ENCODE measurements at regions not wholly inside any gene's neighbourhood (a gene's known extent, or its start where the extent isn't known, plus 50 kb on each side); places are given as distances from the start of the nearest gene placed in this dataset.

DNA sequence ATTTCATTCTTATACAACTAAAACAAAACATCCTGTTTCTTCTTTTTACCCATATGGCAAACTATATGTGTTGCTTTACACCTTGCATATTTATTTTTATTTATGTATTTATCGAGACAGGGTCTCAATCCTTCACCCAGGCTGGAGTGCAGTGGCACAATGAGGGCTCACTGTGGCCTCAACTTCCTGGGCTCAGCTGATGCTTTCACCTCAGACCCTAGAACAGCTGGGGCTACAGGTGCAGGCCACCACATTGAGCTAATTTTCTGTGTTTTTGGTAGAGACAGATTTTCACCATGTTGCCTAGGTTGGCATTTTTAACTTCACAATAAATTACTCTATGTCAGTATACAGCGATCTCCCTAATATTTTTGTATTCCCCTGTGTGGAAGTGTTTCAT lies 522.0 kb downstream of the MBD2 start:
- Histone ChIP-seq H3K36me3 (ENCODE audit: control insufficient read depth, insufficient read depth, low read length) (no peaks in the 10 kb centered on the region), H3K27me3 (ENCODE audit: control insufficient read depth, insufficient read depth, low read length) (no peaks in the 10 kb centered on the region), H4K20me1 (ENCODE audit: control insufficient read depth, extremely low read depth, insufficient read depth, low read length) (no peaks in the 10 kb centered on the region), H3K79me2 (ENCODE audit: control insufficient read depth, insufficient read depth, low read length) (no peaks in the 10 kb centered on the region), H3K4me1 (ENCODE audit: control insufficient read depth, extremely low read depth, insufficient read depth, low read length) (no peaks in the 10 kb centered on the region), H3K4me2 (ENCODE audit: extremely low read depth, insufficient read depth, low read length) (no peak overlapping the region), H3K4me3 (replicated peaks in 1 of 4; ENCODE audit: control extremely low read depth in 1 of 4, insufficient read depth in 1 of 4, low read depth in 3 of 4, low read length in 4 of 4) (no peak overlapping the region), H3K9me3 (ENCODE audit: control insufficient read depth, insufficient read depth, low read depth, low read length) (no peaks in the 10 kb centered on the region), H3K27ac (ENCODE audit: insufficient read depth, low read length) (no peak overlapping the region), H2AFZ (ENCODE audit: low read length) (no peak overlapping the region), H3K9ac (ENCODE audit: insufficient read depth, low read length) (no peak overlapping the region)
- TF ChIP-seq, protein P1, sequence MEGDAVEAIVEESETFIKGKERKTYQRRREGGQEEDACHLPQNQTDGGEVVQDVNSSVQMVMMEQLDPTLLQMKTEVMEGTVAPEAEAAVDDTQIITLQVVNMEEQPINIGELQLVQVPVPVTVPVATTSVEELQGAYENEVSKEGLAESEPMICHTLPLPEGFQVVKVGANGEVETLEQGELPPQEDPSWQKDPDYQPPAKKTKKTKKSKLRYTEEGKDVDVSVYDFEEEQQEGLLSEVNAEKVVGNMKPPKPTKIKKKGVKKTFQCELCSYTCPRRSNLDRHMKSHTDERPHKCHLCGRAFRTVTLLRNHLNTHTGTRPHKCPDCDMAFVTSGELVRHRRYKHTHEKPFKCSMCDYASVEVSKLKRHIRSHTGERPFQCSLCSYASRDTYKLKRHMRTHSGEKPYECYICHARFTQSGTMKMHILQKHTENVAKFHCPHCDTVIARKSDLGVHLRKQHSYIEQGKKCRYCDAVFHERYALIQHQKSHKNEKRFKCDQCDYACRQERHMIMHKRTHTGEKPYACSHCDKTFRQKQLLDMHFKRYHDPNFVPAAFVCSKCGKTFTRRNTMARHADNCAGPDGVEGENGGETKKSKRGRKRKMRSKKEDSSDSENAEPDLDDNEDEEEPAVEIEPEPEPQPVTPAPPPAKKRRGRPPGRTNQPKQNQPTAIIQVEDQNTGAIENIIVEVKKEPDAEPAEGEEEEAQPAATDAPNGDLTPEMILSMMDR (conservative IDR thresholded peaks at IDR 0.05 in 1 of 2, IDR thresholded peaks at IDR 0.05 in 1 of 2; ENCODE audit: low read depth in 1 of 2, low read length in 2 of 2) = no peak
- no peak for TF ChIP-seq EZH2 (IDR thresholded peaks at IDR 0.05; ENCODE audit: low read length, missing control alignments)
- DNase-seq (ENCODE audit: low read depth in 2 of 2) = no peak

DNA sequence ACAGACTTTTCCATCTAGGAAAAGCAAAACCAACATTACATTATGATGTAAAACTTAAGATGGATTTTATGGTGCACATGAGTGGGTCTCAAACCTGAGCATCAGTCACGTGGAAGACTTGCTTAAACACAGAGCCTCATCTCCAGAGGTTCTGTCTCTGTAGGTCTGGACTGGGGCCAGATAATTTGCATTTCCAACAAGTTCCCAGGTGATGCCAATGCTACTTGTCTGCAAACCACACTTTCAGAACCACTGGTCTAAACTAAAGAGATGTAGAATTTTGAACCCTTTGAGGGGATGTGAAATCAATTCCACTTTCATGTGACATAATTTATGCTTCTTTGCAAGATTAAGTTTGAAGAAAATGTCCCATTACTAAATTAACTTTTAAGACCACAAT lies 522.8 kb downstream of the MBD2 start:
- H2AFZ ChIP-seq (ENCODE audit: low read length) = no peak overlapping the region
- no peak overlapping the region for H3K9ac ChIP-seq (ENCODE audit: insufficient read depth, low read length)
- no peak for DNase-seq (ENCODE audit: low read depth in 2 of 2)
- H3K79me2 ChIP-seq (ENCODE audit: control insufficient read depth, insufficient read depth, low read length) = no peaks in the 10 kb centered on the region
- no peak for TF ChIP-seq EZH2 (IDR thresholded peaks at IDR 0.05; ENCODE audit: low read length, missing control alignments)
- TF ChIP-seq, protein P1 (conservative IDR thresholded peaks at IDR 0.05 in 1 of 2, IDR thresholded peaks at IDR 0.05 in 1 of 2; ENCODE audit: low read depth in 1 of 2, low read length in 2 of 2) = no peak
- H3K27me3 ChIP-seq (ENCODE audit: control insufficient read depth, insufficient read depth, low read length) = no peaks in the 10 kb centered on the region
- no peak overlapping the region for H3K27ac ChIP-seq (ENCODE audit: insufficient read depth, low read length)
- H3K36me3 ChIP-seq (ENCODE audit: control insufficient read depth, insufficient read depth, low read length) = no peaks in the 10 kb centered on the region
- no peaks in the 10 kb centered on the region for H3K9me3 ChIP-seq (ENCODE audit: control insufficient read depth, insufficient read depth, low read depth, low read length)
- H3K4me1 ChIP-seq (ENCODE audit: control insufficient read depth, extremely low read depth, insufficient read depth, low read length) = no peaks in the 10 kb centered on the region
- no peaks in the 10 kb centered on the region for H4K20me1 ChIP-seq (ENCODE audit: control insufficient read depth, extremely low read depth, insufficient read depth, low read length)
- no peak overlapping the region for H3K4me2 ChIP-seq (ENCODE audit: extremely low read depth, insufficient read depth, low read length)
- no peak overlapping the region for H3K4me3 ChIP-seq (replicated peaks in 1 of 4; ENCODE audit: control extremely low read depth in 1 of 4, insufficient read depth in 1 of 4, low read depth in 3 of 4, low read length in 4 of 4)

DNA sequence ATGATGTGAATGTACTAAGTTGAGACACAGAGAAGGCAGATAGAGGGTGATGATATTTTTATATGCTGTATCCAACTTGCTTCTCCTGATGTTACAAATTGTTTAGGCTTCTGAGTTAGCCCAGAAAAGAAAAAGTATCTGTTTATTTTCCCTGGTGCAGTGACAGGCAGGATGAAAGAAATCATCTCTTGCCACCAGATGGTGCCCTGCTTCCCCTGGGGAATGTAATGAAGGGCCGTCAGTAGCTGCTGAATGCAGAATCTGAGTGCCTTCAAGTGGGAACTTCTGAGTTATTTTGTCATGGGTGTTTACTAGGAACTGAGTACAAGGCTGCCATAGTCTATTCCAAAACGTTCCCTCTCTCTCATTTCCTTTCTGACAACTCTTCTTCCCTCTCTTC lies 525.6 kb downstream of the MBD2 start:
- Histone ChIP-seq H3K4me3 (replicated peaks in 1 of 4; ENCODE audit: control extremely low read depth in 1 of 4, insufficient read depth in 1 of 4, low read depth in 3 of 4, low read length in 4 of 4) (no peak overlapping the region), H2AFZ (ENCODE audit: low read length) (no peak overlapping the region), H3K9ac (ENCODE audit: insufficient read depth, low read length) (no peak overlapping the region), H3K4me1 (ENCODE audit: control insufficient read depth, extremely low read depth, insufficient read depth, low read length) (no peaks in the 10 kb centered on the region), H3K9me3 (ENCODE audit: control insufficient read depth, insufficient read depth, low read depth, low read length) (no peaks in the 10 kb centered on the region), H4K20me1 (ENCODE audit: control insufficient read depth, extremely low read depth, insufficient read depth, low read length) (no peaks in the 10 kb centered on the region), H3K4me2 (ENCODE audit: extremely low read depth, insufficient read depth, low read length) (no peak overlapping the region), H3K27ac (ENCODE audit: insufficient read depth, low read length) (no peak overlapping the region), H3K27me3 (ENCODE audit: control insufficient read depth, insufficient read depth, low read length) (no peaks in the 10 kb centered on the region), H3K36me3 (ENCODE audit: control insufficient read depth, insufficient read depth, low read length) (no peaks in the 10 kb centered on the region), H3K79me2 (ENCODE audit: control insufficient read depth, insufficient read depth, low read length) (no peaks in the 10 kb centered on the region)
- TF ChIP-seq EZH2 (IDR thresholded peaks at IDR 0.05; ENCODE audit: low read length, missing control alignments) = no peak
- TF ChIP-seq, protein P1 (conservative IDR thresholded peaks at IDR 0.05 in 1 of 2, IDR thresholded peaks at IDR 0.05 in 1 of 2; ENCODE audit: low read depth in 1 of 2, low read length in 2 of 2) = peak in 1 of 2 donors; percentile 10
- DNase-seq (ENCODE audit: low read depth in 2 of 2) = peak in 1 of 2 donors; percentile 22

All from fibroblast of lung (primary cell).